ENCODE measurements at regions not wholly inside any gene's neighbourhood (a gene's known extent, or its start where the extent isn't known, plus 50 kb on each side); places are given as distances from the start of the nearest gene placed in this dataset.

GRCh38 chr2:237264480-237265219, 149.3 kb downstream of the COL6A3 start:
- Histone ChIP-seq H4K20me1 (ENCODE audit: low read depth) (no peaks in the 10 kb centered on the region), H3K4me3 (no peak overlapping the region), H3K27me3 (no peaks in the 10 kb centered on the region), H3K27ac (no peak overlapping the region), H3K9ac (no peak overlapping the region), H3K79me2 (ENCODE audit: low read depth) (no peaks in the 10 kb centered on the region), H3K9me3 (ENCODE audit: low read depth) (no peaks in the 10 kb centered on the region), H3K36me3 (no peaks in the 10 kb centered on the region), H3K4me2 (no peak overlapping the region), H2AFZ (replicated peaks) (no peak overlapping the region), H3K4me1 (no peaks in the 10 kb centered on the region), H3F3A (ENCODE audit: low read depth) (no peaks in the 10 kb centered on the region)
- Mint-ChIP-seq H3K9me3 (no peaks in the 10 kb centered on the region), H3K4me3 (no peak overlapping the region), H3K27me3 (ENCODE audit: insufficient read depth, low read depth) (peaks cover 3% of the 10 kb centered on the region), H3K36me3 (no peaks in the 10 kb centered on the region), H3K4me1 (peaks cover 3% of the 10 kb centered on the region), H3K27ac (no peak overlapping the region)
- TF ChIP-seq, protein P1, sequence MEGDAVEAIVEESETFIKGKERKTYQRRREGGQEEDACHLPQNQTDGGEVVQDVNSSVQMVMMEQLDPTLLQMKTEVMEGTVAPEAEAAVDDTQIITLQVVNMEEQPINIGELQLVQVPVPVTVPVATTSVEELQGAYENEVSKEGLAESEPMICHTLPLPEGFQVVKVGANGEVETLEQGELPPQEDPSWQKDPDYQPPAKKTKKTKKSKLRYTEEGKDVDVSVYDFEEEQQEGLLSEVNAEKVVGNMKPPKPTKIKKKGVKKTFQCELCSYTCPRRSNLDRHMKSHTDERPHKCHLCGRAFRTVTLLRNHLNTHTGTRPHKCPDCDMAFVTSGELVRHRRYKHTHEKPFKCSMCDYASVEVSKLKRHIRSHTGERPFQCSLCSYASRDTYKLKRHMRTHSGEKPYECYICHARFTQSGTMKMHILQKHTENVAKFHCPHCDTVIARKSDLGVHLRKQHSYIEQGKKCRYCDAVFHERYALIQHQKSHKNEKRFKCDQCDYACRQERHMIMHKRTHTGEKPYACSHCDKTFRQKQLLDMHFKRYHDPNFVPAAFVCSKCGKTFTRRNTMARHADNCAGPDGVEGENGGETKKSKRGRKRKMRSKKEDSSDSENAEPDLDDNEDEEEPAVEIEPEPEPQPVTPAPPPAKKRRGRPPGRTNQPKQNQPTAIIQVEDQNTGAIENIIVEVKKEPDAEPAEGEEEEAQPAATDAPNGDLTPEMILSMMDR (IDR thresholded peaks at IDR 0.05) = no peak
- TF ChIP-seq EZH2 (IDR thresholded peaks at IDR 0.05) = no peak
- TF ChIP-seq EZH2phosphoT487 (IDR thresholded peaks at IDR 0.05) = no peak
- DNase-seq (ENCODE audit: low spot score) = no peak

DNA sequence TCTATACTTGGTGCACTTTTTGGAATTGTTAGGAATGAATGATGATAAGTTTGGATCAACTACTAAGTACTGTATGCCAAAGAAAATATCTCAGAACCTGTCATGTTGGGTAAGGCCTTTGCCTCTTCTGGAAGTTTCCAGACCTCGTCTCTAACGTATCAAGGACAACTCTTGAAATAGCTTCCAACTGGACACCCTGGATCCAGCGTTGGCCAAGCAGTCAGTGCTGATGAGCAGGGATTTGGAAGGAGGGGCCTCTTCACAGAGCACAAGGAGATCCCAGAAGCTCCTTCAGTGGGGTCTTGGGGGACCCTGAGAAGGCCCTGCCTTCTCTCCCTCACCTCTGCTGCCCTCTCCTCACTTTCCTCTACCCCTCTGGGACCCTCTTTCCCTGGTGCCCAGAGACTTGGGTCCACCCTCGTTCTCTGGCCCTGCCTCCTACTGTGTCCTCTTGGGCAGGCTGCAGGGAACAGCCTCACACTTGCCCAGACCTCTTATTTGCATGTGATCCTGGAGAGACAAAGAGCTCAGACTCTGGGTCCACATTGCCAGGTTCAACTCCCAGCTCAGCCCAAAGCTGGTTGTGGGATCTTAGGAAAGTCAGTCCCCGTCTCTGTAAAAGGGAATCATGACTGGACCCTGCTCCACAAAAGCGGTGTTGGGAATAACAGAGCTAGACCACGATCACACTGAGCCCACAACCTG, 145.8 kb downstream of the COL6A3 start:
- peaks cover 5% of the 10 kb centered on the region for H3K4me1 Mint-ChIP-seq
- Histone ChIP-seq H3K9me3 (ENCODE audit: low read depth) (no peaks in the 10 kb centered on the region), H3F3A (ENCODE audit: low read depth) (no peaks in the 10 kb centered on the region), H2AFZ (replicated peaks) (no peak overlapping the region), H3K27ac (no peak overlapping the region), H3K4me2 (no peak overlapping the region), H3K4me1 (peaks cover 7% of the 10 kb centered on the region), H3K36me3 (no peaks in the 10 kb centered on the region), H4K20me1 (ENCODE audit: low read depth) (no peaks in the 10 kb centered on the region), H3K4me3 (no peak overlapping the region), H3K27me3 (no peaks in the 10 kb centered on the region), H3K9ac (no peak overlapping the region), H3K79me2 (ENCODE audit: low read depth) (no peaks in the 10 kb centered on the region)
- peaks cover 5% of the 10 kb centered on the region for H3K27me3 Mint-ChIP-seq (ENCODE audit: insufficient read depth, low read depth)
- no peak for DNase-seq (ENCODE audit: low spot score)
- no peak overlapping the region for H3K27ac Mint-ChIP-seq
- TF ChIP-seq, protein P1 (IDR thresholded peaks at IDR 0.05) = no peak
- TF ChIP-seq EZH2phosphoT487 (IDR thresholded peaks at IDR 0.05) (no peak), EZH2 (IDR thresholded peaks at IDR 0.05) (no peak)
- no peaks in the 10 kb centered on the region for H3K36me3 Mint-ChIP-seq
- no peak overlapping the region for H3K4me3 Mint-ChIP-seq
- H3K9me3 Mint-ChIP-seq = no peaks in the 10 kb centered on the region

DNA sequence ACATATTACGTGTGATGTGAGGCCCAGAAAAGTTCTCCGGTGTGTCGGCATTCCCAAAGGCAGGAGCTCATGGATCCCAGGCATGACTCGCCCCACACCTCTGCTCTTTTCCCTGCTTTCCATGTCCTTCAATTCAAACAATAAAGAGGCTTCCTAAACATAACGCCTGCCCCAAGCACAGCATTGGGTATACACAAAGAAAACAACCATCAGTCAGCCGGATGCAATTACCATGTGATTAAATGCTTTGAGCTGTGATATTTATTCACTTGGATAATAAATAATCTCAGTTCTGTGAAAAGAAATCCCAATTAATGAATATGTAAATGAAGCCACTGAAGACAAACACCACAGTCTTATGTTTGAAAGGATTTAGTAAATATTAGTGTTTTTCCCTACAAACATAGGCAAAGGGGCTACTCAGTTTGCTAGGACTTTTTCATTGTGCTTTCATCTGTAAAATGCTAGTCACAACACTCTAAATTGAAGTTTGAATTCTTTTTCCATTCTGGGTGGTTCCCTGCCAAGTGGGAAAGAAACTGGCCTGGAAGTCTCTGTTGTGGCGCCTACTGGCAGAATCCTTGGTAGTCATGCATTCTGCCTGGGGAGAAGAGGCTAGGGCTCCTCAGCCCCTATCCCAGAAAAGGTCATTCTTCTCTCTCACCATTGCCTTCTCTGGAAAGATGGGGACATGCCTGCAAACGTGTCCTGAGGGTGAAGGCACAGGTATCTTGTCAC, 144.7 kb downstream of the COL6A3 start:
- H3K79me2 ChIP-seq (ENCODE audit: low read depth) = no peaks in the 10 kb centered on the region
- TF ChIP-seq, protein P1 (IDR thresholded peaks at IDR 0.05) = no peak
- TF ChIP-seq EZH2 (IDR thresholded peaks at IDR 0.05) = no peak
- no peak for TF ChIP-seq EZH2phosphoT487 (IDR thresholded peaks at IDR 0.05)
- Mint-ChIP-seq H3K36me3 (no peaks in the 10 kb centered on the region), H3K4me3 (no peak overlapping the region), H3K4me1 (peaks cover 5% of the 10 kb centered on the region), H3K9me3 (no peaks in the 10 kb centered on the region), H3K27ac (no peak overlapping the region), H3K27me3 (ENCODE audit: insufficient read depth, low read depth) (peaks cover 5% of the 10 kb centered on the region)
- peaks cover 7% of the 10 kb centered on the region for H3K4me1 ChIP-seq
- H3F3A ChIP-seq (ENCODE audit: low read depth) = no peaks in the 10 kb centered on the region
- no peaks in the 10 kb centered on the region for H3K9me3 ChIP-seq (ENCODE audit: low read depth)
- no peaks in the 10 kb centered on the region for H3K36me3 ChIP-seq
- H3K27ac ChIP-seq = no peak overlapping the region
- H3K9ac ChIP-seq = no peak overlapping the region
- H4K20me1 ChIP-seq (ENCODE audit: low read depth) = no peaks in the 10 kb centered on the region
- H3K4me3 ChIP-seq = no peak overlapping the region
- H3K4me2 ChIP-seq = no peak overlapping the region
- H2AFZ ChIP-seq (replicated peaks) = no peak overlapping the region
- H3K27me3 ChIP-seq = no peaks in the 10 kb centered on the region
- DNase-seq (ENCODE audit: low spot score) = no peak

Measured in neural progenitor cell (in vitro differentiated cells).